ENCODE measurements at regions not wholly inside any gene's neighbourhood (a gene's known extent, or its start where the extent isn't known, plus 50 kb on each side); places are given as distances from the start of the nearest gene placed in this dataset.

- intact Hi-C loops (cut with DNase I; ENCODE audit: low total_unique reads) (no loop called here), in situ Hi-C loops (cut with MboI; ENCODE audit: low pct_ligation_motif_present in 1 of 4, low pct_unique_long_range_greater_than_20kb in 1 of 4, low sequenced_read_pairs in 3 of 4) (no loop called here)
- Histone ChIP-seq H3K27me3 (no peaks in the 10 kb centered on the region), H3K27ac (no peak overlapping the region), H3K4me1 (no peaks in the 10 kb centered on the region), H3K4me3 (no peak overlapping the region), H3K9me3 (no peaks in the 10 kb centered on the region), H3K36me3 (no peaks in the 10 kb centered on the region)
- DNase-seq: no peak
- no peak for TF ChIP-seq EP300 (IDR thresholded peaks at IDR 0.05; ENCODE audit: low read depth)
- TF ChIP-seq CTCF (IDR thresholded peaks at IDR 0.05): no peak
- no peak for TF ChIP-seq POLR2A (IDR thresholded peaks at IDR 0.05)
- TF ChIP-seq POLR2AphosphoS5 (IDR thresholded peaks at IDR 0.05): no peak
- WGBS, 2 donors (ENCODE audit: low coverage in 1 of 2): 40 to 62% methylated on average over 2 of the region's 2 CpGs
Measured at GRCh38 chr13:84536906-84537305, 654.6 kb upstream of the SLITRK1 start.

- H3K9me3 ChIP-seq: no peaks in the 10 kb centered on the region
- 83 to 94% methylated on average over 1 to 3 of the region's 3 CpGs for WGBS, 2 donors (ENCODE audit: low coverage in 1 of 2)
- no peak overlapping the region for H3K27ac ChIP-seq
- no peak for TF ChIP-seq POLR2AphosphoS5 (IDR thresholded peaks at IDR 0.05)
- TF ChIP-seq CTCF (IDR thresholded peaks at IDR 0.05): no peak
- no peak for TF ChIP-seq POLR2A (IDR thresholded peaks at IDR 0.05)
- no peak for TF ChIP-seq EP300 (IDR thresholded peaks at IDR 0.05; ENCODE audit: low read depth)
- DNase-seq: no peak
- intact Hi-C loops (cut with DNase I; ENCODE audit: low total_unique reads) (no loop called here), in situ Hi-C loops (cut with MboI; ENCODE audit: low pct_ligation_motif_present in 1 of 4, low pct_unique_long_range_greater_than_20kb in 1 of 4, low sequenced_read_pairs in 3 of 4) (no loop called here)
- H3K36me3 ChIP-seq: no peaks in the 10 kb centered on the region
- no peaks in the 10 kb centered on the region for H3K27me3 ChIP-seq
- H3K4me3 ChIP-seq: no peak overlapping the region
- no peaks in the 10 kb centered on the region for H3K4me1 ChIP-seq
Measured at GRCh38 chr13:84528408-84529070, 646.3 kb upstream of the SLITRK1 start.

GRCh38 chr13:84525865-84526264 is 643.6 kb upstream of the SLITRK1 start:
- H3K9me3 ChIP-seq: no peaks in the 10 kb centered on the region
- no peak for TF ChIP-seq POLR2A (IDR thresholded peaks at IDR 0.05)
- no peak for TF ChIP-seq EP300 (IDR thresholded peaks at IDR 0.05; ENCODE audit: low read depth)
- no peak for TF ChIP-seq CTCF (IDR thresholded peaks at IDR 0.05)
- TF ChIP-seq POLR2AphosphoS5 (IDR thresholded peaks at IDR 0.05): no peak
- in situ Hi-C loops (cut with MboI; ENCODE audit: low pct_ligation_motif_present in 1 of 4, low pct_unique_long_range_greater_than_20kb in 1 of 4, low sequenced_read_pairs in 3 of 4) (no loop called here), intact Hi-C loops (cut with DNase I; ENCODE audit: low total_unique reads) (no loop called here)
- no peak for DNase-seq
- H3K4me3 ChIP-seq: no peak overlapping the region
- no peaks in the 10 kb centered on the region for H3K36me3 ChIP-seq
- no peak overlapping the region for H3K27ac ChIP-seq
- H3K27me3 ChIP-seq: no peaks in the 10 kb centered on the region
- no peaks in the 10 kb centered on the region for H3K4me1 ChIP-seq

GRCh38 chr13:84524586-84524985 is 642.3 kb upstream of the SLITRK1 start:
- Histone ChIP-seq H3K9me3 (no peaks in the 10 kb centered on the region), H3K4me1 (no peaks in the 10 kb centered on the region), H3K27me3 (no peaks in the 10 kb centered on the region), H3K27ac (no peak overlapping the region), H3K4me3 (no peak overlapping the region), H3K36me3 (no peaks in the 10 kb centered on the region)
- intact Hi-C loops (cut with DNase I; ENCODE audit: low total_unique reads): no loop called here
- in situ Hi-C loops (cut with MboI; ENCODE audit: low pct_ligation_motif_present in 1 of 4, low pct_unique_long_range_greater_than_20kb in 1 of 4, low sequenced_read_pairs in 3 of 4): no loop called here
- no peak for DNase-seq
- no peak for TF ChIP-seq EP300 (IDR thresholded peaks at IDR 0.05; ENCODE audit: low read depth)
- no peak for TF ChIP-seq POLR2A (IDR thresholded peaks at IDR 0.05)
- no peak for TF ChIP-seq CTCF (IDR thresholded peaks at IDR 0.05)
- no peak for TF ChIP-seq POLR2AphosphoS5 (IDR thresholded peaks at IDR 0.05)
- WGBS, 2 donors (ENCODE audit: low coverage in 1 of 2): 66 to 70% methylated on average over 3 of the region's 3 CpGs
